Stimulated activated CD8-positive, alpha-beta memory T cell treated with anti-CD3 and anti-CD28 coated beads, Interleukin-15, amount 100 ng/mL, for 48 hours (primary cell): ENCODE measurements at regions not wholly inside any gene's neighbourhood (a gene's known extent, or its start where the extent isn't known, plus 50 kb on each side); places are given as distances from the start of the nearest gene placed in this dataset.
"Not testable (repeated sequence)": the region's sequence is repeated elsewhere in the genome, so short reads cannot be mapped to it uniquely, and the experiment has no call there.

Experiments
- DNase-seq, 2 donors: peaks; one replicate each; pipeline ENCODE4 v3.0.0-alpha.2; 2020; ENCODE audit warnings: low read depth in 2 of 2

DNA sequence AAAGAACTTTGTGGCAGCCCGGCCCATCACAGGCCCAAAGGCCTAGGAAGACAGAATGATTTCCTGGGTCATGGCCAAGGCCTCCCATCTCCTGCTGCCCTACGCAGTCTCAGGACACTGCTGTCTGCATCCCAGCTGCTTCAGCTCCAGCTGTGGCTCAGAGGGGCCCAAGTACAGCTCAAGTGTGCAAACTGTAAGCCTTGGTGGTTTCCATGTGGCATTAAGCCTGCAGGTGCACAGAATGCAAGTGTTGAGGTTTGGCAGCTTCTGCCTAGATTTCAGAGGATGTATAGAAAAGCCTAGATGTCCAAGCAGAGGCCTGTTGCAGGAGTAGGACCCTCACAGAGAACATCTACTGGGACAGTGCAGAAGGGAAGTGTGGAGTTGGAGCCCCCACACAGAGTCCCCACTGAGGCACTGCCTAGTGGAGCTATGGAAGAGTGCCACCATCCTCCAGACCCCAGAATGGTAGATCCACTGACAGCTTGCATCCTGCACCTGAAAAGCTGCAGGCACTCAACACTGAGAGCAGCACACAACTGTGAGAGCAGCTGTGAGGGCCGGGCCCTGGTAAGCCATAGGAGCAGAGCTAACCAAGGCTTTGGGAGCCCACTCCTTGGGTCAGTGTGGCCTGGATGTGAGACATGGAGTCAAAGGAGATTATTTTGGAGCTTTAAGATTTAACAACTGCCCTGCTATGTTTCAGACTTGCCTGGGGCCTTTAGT lies 208.2 kb upstream of the CMC1 start:
- DNase-seq, result no peak

DNA sequence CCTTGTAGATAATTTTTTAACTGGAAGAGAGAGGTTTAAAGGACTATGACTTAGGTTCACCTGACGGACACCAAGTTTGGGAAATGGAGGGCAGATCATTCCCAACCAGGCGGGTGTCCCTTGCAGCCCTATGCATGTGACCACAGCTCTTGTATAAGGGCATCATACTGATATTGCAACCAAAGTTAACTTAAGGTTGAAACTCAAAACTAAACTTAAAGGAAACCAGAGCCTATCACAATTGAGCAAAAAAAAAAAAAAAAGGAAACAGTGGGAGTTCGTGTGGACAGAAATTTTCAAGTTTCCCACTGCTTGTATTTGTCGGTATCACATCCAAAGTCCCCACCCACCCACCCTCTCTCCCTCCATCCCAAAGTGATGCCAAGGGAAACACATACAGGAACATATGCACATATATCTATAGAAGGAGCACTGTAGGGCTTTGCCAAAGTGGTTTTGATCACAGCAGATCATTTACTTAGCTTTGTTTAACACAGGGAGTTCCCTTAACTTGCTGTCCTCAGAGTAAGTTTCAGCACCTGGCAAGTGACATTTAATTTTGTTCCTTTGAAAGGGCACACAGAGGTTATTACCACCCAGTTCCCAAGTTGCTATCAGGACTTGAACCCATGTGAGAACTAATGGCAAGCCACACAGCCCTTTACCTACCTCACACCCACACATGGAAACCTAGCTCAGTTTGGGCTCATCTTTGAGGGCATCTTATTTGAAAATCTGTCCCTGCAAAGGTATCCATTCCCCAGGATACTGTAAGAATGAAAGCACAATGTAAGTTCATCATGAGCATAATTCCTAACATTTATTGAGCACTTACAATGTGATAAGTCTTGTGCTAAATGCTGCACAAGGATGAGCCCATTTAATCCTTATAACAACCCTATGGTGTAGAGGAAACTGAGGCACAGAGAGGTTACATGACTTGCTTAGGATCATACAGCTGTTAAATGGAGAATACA lies 204.5 kb upstream of the CMC1 start:
- no peak for DNase-seq

DNA sequence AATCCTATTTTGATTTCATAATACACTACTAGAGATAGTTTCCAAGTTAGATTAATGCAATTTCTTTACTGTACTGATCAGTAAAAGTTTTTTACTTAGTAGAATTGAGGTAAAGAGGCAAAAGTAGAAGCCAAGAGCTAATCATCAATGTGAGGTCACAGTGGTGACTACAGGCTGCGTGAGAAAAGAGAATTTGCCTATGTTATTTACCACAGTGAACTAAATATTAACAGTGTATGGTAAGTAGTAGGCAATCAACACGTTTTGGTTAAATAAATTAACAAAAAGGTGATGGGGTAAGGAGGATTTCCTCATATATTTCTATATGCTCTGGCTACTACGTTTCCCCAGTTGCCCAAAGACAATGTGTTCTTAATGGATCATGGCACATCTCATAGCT lies 202.2 kb upstream of the CMC1 start:
- DNase-seq, result no peak

DNA sequence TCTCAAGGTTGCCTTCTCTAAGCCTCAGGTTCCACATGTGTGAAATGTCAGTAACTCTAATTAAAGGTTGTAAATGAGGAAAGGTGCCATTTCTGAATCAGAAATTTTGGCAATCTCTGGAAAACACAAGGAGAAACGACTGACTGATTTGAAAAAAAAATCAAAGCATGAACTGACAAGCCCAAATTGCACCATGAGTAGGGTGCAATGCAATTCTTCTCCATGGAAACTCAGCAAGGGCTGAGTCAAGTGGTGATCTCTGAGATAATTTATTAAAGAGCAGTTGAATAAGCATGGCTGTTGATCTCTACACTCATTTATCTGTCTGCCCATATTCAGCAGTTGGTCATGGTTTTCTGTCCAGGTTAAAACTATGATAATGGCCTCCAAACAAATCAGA lies 201.6 kb upstream of the CMC1 start:
- DNase-seq, result no peak

DNA sequence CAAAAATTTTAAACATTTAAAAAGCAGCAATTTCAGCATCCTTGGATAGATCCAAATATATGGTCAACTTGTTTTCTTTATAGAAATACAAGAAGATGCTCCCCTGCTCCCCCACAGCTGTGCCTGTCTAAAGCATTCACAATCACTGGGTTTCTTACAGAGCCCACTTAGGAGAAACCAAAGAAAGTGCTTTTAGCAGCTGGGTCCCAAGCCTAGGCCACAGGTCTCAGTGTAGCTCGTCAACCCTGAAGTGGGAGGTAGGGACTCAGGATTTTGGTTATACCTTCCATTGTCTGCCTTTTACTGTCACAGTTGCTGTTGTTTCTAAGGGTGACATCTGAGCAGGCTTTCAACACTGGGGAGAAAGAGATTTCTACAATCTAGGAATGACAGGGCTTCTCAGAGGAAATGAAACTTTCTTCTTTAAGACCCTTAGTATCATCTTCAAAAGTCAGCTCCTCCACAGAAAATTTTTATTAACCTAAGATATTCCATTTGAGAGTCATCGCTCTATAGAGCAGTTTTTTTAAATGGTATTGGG lies 199.3 kb upstream of the CMC1 start:
- DNase-seq, result no peak

DNA sequence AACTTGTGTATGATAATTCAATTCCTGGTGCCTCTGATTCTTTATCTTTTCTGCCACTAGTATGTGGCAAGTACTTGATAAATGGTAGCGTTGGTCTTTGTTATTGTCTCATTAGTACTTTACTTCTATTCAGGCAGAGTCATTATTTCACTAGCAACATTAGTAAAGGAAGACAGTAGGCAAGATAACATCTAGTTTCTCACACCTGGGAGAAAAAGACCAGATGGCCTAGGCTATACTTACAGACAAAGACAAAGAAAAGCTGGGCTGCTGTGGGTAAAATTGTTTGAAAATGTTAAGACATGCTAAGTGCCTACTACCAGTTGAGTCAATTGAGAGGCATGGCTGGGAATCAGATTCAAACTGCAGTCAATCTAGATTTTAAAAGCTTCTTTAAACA lies 198.7 kb upstream of the CMC1 start:
- no peak for DNase-seq

DNA sequence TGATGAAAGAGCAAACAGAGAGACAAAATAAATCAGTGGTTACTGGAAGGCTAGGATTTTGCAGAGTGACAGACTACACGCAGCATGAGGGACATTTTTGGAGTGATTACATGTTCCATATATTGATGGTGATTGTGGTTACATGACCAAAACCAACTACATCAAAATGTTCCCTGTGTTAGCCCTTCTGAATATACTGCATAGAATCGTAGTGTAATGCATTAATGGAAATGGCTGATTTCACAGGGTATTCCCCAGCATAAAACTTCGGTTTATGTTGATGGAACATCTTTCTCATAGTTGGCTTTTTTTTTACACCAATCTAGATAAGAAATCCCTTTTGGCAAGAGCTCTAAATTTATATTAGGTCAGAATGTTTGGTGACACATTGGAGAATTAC lies 191.3 kb upstream of the CMC1 start:
- no peak for DNase-seq

DNA sequence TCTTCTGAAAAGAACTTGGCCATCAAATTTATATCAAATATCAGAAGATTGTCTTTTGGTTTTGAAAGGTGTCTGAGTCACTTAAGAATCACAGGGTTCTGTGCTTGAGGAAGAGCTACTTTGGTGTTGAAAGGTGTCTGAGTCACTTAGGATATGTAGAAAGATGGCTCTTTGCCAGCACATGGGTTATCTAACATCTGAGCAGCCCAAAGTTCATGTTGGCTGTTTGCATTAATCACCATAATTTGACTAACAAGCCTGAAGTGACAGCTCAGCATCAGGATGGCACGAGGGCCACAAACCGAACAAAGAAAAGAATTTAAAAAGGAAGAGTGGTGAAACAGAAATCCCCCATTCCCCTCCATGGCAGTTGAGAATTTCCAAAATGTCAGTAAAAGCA lies 190.5 kb upstream of the CMC1 start:
- DNase-seq, result peak; percentile 11 to 18

DNA sequence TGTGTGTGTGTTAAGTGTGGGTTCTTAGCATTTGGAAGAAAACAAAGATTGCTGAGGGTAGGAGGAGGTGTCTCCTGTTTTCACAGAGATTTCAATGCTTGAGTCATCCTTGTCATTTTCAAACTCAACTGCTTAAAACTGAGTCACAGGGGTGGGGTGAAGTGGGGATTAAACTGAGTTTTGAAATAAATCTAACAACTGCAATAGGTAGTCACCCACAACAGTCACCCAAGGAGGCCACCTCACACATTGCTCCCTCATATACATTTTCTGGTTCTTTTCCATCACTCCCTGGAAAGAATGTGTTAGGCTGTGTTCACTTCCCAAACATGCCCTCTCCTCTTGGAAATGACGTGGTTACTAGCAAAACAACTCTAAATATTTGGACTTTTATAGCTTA lies 187.7 kb upstream of the CMC1 start:
- no peak for DNase-seq

DNA sequence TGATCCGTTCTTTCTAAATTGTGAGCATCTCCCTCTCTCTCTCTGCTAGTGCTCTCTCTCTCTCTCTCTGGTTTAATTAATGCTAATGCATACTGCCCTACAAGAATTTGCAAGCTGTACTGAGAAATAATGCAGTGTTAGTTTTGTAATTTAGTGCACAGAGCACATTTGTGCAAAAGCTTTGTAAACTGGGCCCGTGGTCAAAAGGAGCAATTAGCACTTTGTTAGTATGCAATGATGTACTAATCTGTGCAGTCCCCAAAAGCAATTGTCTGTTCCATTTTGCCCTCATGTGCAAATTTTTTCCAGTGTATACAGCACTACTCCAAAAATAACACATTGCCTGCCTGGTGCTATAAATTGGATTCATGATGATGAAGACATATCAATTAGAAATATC lies 184.6 kb upstream of the CMC1 start:
- DNase-seq, result no peak

DNA sequence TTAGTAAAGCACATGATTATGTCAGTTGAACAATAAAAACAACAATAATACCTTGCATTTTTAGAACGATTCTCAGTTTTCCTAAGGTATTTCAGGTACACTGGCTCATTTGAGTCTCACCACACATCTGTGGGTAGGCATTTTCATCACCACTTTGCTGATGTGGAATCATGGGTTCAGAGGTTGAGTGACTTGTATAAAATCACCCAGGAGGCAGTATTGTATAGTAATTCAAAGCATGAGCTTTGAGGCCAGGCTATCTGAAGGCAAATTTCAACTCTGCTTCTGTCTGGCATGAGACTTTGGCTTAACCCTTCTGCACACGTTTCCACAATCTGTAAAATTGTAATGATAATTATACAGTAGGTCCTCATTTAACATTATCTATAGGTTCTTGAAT lies 183.9 kb upstream of the CMC1 start:
- DNase-seq, result no peak

DNA sequence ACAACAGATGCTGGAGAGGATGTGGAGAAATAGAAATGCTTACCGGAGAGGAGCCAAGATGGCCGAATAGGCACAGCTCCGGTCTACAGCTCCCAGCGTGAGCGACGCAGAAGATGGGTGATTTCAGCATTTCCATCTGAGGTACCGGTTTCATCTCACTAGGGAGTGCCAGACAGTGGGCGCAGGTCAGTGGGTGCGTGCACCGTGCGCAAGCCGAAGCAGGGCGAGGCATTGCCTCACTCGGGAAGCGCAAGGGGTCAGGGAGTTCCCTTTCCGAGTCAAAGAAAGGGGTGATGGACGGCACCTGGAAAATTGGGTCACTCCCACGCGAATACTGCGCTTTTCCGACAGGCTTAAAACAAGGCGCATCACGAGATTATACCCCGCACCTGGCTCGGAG lies 182.2 kb upstream of the CMC1 start:
- DNase-seq, result not testable (repeated sequence)

DNA sequence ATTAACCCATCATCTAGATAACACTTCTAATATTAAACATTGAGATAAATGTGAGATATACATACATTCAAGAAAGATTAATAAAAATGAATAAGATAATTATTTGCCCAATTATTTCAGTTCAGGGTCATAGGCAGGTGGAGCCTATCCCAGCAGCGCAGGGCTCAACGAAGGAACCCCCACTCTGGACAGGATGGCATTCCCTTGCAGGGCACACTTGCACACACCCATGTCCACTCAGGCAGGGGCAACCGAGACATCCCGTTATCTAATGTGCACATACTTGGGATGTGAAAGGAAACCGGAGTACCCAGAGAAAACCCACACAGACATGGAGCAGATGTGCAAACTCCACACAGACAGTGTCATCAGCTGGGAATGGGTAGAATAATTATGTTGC lies 175.4 kb upstream of the CMC1 start:
- DNase-seq, result no peak

DNA sequence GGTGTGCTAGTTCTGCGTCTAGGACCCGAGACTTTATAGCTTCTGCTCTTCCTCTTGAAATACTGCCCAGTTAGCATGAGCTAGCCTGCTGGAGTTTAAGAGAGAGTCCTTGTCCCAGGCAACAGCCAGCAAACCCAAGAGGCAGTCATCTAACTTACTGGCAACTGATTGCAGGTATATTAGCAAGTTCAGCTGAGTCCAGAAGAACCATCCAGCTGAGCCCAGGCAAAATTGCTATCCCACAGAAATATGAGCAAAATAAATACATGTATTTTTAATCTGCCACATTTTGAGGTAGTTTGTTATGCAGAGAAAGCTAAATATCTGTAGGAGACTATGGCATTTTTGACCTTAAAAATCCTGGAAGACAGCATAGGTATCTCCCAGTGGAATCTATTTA lies 174.4 kb upstream of the CMC1 start:
- no peak for DNase-seq

DNA sequence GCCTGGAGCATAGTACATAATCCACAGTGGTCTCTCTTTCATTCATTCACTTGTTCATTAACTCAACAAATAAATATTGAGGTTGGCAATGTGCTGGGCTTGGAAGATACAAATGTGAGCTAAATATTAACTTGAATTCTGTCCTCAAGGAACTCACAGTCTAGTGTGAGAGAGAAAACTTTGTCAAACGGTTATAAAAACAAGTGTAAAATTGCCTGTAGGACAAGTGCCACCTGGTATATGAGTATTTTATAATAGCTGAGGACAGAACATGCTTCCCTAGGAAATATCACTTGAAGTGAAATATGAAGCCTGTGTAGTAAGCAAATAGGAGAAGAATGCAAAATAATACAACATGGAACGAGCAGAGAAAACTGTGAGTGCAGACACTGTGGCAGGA lies 173.1 kb upstream of the CMC1 start:
- DNase-seq, result no peak

DNA sequence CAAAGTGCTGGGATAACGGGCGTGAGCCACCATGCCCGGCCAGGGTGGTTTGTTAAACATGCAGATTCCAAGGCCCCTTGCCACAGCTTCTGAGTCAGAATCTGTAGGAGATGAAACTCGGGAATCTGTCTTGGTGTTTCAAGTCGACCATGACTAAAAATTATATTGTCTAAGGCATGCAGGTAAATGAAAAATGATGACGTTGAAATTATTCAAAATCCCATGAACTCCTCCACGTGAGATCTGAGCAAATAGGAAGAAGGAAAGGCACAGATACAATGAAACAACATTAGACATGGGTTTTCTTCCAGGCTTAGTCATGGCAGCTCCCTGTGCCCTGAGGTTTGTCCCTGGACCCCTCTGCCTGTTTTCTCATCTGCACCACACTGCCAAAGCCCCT lies 172.0 kb upstream of the CMC1 start:
- no peak for DNase-seq

DNA sequence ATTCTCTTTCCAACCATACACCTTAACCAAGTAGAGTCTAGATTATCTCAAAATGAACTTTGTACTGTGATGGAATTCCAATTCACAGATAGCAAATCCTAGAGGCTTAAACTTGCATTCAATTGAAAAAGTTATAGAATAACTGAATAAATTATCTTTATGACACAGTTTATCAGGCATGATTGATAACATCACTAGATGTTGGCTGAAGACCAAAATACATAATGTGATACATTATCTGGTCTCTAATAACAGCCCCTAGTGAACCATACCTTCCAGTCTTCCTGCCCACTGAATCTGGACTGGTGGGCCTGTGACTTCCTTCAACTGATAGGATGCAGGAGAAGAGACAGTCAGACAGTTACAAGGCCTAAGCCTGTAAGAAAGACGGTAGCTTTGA lies 165.2 kb upstream of the CMC1 start:
- no peak for DNase-seq

DNA sequence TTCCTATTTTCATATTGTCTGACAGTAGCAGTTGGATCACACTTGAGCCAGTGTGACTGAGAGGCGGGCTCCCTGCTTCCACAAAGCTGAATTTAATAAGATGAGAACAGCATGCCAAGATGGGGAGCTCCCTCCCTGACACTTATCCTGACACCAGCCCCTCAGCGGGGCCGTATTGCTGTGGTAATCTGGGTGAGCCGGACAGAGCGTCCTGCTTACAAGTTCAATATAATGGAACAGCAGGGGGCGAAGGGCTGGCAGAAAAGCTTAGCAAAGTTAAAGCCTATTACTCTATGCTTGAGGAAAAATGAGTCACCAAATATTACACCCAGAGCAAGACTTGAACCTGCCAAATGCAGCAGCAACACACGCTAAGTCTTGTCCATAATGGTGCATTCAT lies 163.8 kb upstream of the CMC1 start:
- DNase-seq, result no peak

DNA sequence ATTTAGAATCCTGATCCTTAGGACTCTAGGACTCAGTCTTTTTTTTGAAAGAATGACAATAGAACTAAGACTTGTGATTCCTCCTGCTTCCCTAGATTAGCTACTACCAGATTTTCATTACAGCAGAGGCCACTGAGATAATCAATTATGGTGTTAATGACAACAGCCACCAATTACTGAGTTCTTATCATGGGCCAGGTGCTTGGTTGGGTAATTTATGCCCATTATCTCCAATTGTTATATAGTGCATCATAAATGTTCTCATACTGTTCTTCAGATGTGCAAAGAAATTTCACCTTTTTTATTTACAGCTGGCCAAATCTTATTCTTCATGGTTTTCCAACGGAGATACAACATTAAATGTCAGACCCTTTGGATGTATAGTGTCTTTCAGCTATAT lies 162.9 kb upstream of the CMC1 start:
- DNase-seq, result no peak

DNA sequence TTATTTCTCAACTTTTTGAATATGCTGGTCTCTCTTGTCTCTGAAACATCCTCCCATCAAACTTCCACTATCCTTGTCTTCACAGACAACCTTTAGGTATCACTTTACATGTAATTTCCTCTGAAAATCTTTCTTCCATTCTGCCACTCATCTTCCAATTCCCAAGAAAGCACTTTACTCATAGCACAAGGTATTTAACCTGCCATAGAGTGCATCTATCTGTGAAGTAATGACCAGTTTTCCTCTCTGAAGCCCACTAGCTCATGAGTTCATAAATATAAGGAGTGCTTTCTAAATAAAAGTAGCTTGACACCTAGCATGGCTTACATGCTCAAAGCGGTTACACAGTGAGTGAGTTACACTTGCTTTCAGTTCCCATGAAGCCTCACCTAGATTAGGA lies 160.7 kb upstream of the CMC1 start:
- DNase-seq, result no peak

DNA sequence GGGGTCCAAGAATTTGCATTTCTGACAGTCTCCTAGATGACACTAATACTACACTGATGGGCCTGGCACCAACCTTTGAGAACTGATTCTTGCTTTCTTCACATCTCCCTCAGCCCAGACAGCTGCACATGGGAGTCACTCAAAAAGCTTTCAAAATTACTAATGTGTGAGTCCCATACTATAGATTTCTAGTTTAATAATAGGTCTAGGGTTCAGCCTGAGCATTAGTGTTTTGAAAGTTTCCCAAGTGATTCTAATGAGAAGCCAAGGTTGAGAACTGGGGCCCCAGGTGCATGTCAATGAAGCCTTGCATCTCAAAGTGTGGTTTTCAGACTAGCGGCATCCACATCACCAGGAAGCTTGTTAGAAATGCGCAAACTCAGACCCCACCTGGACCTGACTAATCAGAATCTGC lies 159.9 kb upstream of the CMC1 start:
- no peak for DNase-seq

DNA sequence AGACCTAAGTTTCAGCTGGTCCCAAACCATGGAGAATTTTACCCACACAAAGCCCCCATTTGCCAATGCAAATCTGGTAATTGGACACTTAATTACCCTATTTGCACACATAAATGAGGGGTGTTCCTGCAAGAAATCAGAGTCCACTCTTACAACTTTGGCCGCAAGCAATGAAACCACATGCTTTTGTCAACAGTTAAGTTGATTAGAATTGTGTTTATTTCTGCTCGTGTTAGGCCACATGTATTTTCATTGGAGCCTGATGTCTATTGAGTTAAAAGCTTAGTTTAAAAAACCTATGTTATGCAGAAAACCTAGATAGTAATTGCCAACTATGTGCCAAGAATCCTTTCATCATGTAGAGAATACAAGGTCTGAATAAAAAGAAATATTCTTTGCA lies 153.8 kb upstream of the CMC1 start:
- DNase-seq, result no peak
